DOHH2 (cell line): ENCODE measurements at regions not wholly inside any gene's neighbourhood (a gene's known extent, or its start where the extent isn't known, plus 50 kb on each side); places are given as distances from the start of the nearest gene placed in this dataset.

ENCODE experiments used
- H3F3A ChIP-seq: fragments of 200-600 bp; sonication (generic), shearing (Covaris generic); 2 replicates; pipeline ENCODE4 v1.6.0; 2016; ENCODE audit warnings: antibody characterized with exemption, mild to moderate bottlenecking; ENCODE audit not compliant: control insufficient read depth, insufficient read depth
- H3K27ac ChIP-seq: fragments of 200-600 bp; sonication (generic); 2 replicates; pipeline ENCODE4 v1.5.1; 2014; ENCODE audit warnings: low read depth, mild to moderate bottlenecking, low read length, moderate library complexity
- H3K27me3 ChIP-seq: fragments of 200-600 bp; sonication (generic); 2 replicates; pipeline ENCODE4 v1.6.1; 2014; ENCODE audit warnings: mild to moderate bottlenecking, low read length, mixed read lengths; ENCODE audit not compliant: control insufficient read depth
- H3K36me3 ChIP-seq: fragments of 200-600 bp; sonication (generic); 2 replicates; pipeline ENCODE4 v1.6.1; 2014; ENCODE audit warnings: mild to moderate bottlenecking, low read length, moderate library complexity, mixed read lengths; ENCODE audit not compliant: control insufficient read depth
- H3K4me1 ChIP-seq: fragments of 200-600 bp; sonication (generic); 2 replicates; pipeline ENCODE4 v1.6.1; 2014; ENCODE audit warnings: mild to moderate bottlenecking, low read length, mixed read lengths; ENCODE audit not compliant: control insufficient read depth
- H3K4me2 ChIP-seq: fragments of 200-600 bp; sonication (generic); 2 replicates; pipeline ENCODE4 v1.6.0; 2014; ENCODE audit warnings: mild to moderate bottlenecking, low read length, moderate library complexity
- H3K4me3 ChIP-seq: fragments of 200-600 bp; sonication (generic); 2 replicates; pipeline ENCODE4 v1.5.1; 2014; ENCODE audit warnings: mild to moderate bottlenecking, low read length, mixed read lengths
- H3K79me2 ChIP-seq: fragments of 200-600 bp; sonication (generic); 2 replicates; pipeline ENCODE4 v1.6.1; 2014; ENCODE audit warnings: mild to moderate bottlenecking, low read length, mixed read lengths; ENCODE audit not compliant: control insufficient read depth
- H3K9me2 ChIP-seq: fragments of 200-600 bp; sonication (generic); replicated peaks from 2 replicates; pipeline ENCODE4 v1.6.1; 2014; ENCODE audit warnings: mild to moderate bottlenecking, low read length, mixed read lengths; ENCODE audit not compliant: control insufficient read depth
- H3K9me3 ChIP-seq: fragments of 200-600 bp; sonication (generic); 2 replicates; pipeline ENCODE4 v1.6.1; 2014; ENCODE audit warnings: antibody characterized with exemption, low read length, mixed read lengths; ENCODE audit not compliant: control insufficient read depth, insufficient read depth
- H4K20me1 ChIP-seq: fragments of 200-600 bp; sonication (generic); 2 replicates; pipeline ENCODE4 v1.6.0; 2014; ENCODE audit warnings: low read depth, mild to moderate bottlenecking, antibody characterized with exemption, low read length, moderate library complexity; ENCODE audit not compliant: control insufficient read depth, insufficient read depth
- EZH2phosphoT487 ChIP-seq: fragments of 200-600 bp; sonication (generic); IDR thresholded peaks from 2 replicates; pipeline ENCODE4 v1.6.1; 2017; ENCODE audit warnings: borderline replicate concordance, mild to moderate bottlenecking, antibody characterized with exemption, low read length, moderate library complexity, mixed read lengths
- TF ChIP-seq, protein P1 (sequence below): fragments of 200-600 bp; sonication (generic); IDR thresholded peaks from one replicate; pipeline ENCODE4 v1.5.1; 2014; ENCODE audit warnings: antibody characterized with exemption, mild to moderate bottlenecking, low read depth, low read length; ENCODE audit not compliant: poor library complexity, severe bottlenecking

DNA sequence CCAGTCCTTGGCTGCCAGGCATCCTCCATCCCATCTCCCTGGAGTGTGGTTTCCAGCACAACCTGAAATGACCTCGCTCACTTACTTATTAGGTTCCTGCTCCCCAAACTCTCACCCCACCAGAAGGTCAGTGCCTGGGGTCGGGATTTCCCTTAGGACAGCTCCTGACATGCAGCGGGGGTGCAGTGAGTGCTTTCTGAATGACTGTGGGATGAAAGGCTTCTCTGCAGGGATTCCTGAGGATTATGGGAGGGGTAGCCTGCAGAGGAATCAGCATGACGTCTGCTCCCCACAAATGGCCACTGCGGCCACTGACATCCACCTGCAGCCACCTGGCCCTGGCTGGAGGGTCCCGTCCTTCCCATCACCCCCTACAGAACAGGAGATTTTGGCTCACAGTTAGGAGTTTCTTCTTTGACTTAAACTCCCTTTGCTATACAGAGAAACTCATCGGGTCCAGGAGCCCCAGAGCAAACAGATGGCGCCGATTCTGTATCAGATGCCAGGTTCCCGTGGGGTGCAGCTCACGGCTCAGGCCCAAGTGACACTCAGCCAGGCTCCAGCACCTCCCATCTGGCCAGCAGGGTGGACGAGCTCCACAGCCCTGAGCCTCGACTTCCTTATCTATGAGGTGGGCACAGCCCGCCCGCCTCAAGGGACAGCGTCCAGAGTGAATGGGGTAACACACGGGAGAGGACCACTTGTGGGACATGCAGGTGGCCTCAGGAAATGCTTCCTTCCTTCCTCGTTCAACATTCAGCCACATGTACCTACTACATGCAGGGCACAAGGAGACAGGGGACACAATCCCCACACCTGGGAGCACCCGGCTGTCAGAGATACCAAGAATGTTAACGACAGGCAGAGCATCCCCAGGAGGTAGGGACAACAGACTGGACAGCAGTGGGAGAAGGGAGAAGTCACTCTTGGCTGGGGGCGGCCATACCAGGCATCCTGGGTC, 69.8 kb downstream of the RMI2 start:
- H3K9me2 ChIP-seq, result no peaks in the 10 kb centered on the region
- H3K4me3 ChIP-seq, result no peak overlapping the region
- no peaks in the 10 kb centered on the region for H3K9me3 ChIP-seq
- H3K27ac ChIP-seq, result no peak overlapping the region
- no peaks in the 10 kb centered on the region for H3K36me3 ChIP-seq
- H3K4me1 ChIP-seq, result no peaks in the 10 kb centered on the region
- H3K4me2 ChIP-seq, result no peak overlapping the region
- H3K79me2 ChIP-seq, result no peaks in the 10 kb centered on the region
- no peaks in the 10 kb centered on the region for H3K27me3 ChIP-seq
- H4K20me1 ChIP-seq, result peaks cover 4% of the 10 kb centered on the region; the same call in 1 of the 2 replicates
- no peaks in the 10 kb centered on the region for H3F3A ChIP-seq
- TF ChIP-seq, protein P1, sequence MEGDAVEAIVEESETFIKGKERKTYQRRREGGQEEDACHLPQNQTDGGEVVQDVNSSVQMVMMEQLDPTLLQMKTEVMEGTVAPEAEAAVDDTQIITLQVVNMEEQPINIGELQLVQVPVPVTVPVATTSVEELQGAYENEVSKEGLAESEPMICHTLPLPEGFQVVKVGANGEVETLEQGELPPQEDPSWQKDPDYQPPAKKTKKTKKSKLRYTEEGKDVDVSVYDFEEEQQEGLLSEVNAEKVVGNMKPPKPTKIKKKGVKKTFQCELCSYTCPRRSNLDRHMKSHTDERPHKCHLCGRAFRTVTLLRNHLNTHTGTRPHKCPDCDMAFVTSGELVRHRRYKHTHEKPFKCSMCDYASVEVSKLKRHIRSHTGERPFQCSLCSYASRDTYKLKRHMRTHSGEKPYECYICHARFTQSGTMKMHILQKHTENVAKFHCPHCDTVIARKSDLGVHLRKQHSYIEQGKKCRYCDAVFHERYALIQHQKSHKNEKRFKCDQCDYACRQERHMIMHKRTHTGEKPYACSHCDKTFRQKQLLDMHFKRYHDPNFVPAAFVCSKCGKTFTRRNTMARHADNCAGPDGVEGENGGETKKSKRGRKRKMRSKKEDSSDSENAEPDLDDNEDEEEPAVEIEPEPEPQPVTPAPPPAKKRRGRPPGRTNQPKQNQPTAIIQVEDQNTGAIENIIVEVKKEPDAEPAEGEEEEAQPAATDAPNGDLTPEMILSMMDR, result no peak
- TF ChIP-seq EZH2phosphoT487, result no peak

DNA sequence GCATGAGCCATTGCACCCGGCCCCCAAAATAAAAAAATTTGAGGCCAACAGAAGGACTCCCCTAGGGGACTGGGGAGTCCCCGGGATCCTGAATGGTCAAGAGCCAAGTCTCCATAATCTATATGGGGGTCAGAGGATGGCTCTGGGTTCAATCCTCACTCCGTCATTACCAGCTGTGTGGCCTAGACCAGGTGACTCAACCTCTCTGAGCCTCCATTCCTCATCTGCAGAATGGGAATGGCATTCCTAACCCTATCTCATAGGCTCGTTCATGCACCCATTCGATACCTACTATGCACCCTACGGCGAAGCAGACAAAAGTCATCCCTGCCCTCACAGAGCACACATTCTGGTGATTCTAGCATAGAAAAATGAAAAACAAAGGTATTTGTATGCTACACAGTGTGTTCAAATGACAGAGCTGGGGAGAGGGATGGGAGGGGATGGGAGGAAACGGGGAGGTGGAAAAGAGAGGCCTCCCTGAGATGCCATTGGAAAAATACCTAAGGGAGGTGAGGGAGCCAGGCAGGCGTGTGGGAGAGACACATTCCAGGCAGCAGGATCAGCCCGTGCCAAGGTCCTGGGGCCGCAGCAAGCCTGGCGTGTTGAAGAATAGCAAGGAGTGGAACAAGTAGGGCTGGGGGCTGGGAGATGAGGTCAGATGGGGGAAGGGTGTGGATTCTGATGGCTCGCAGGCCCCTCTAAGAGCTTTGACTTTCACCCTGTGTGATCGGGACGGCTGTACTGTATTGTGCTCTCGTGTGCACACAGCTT, 71.2 kb downstream of the RMI2 start:
- no peaks in the 10 kb centered on the region for H3K9me2 ChIP-seq
- H3K9me3 ChIP-seq, result no peaks in the 10 kb centered on the region
- no peak overlapping the region for H3K27ac ChIP-seq
- H3K27me3 ChIP-seq, result no peaks in the 10 kb centered on the region
- no peaks in the 10 kb centered on the region for H3F3A ChIP-seq
- no peaks in the 10 kb centered on the region for H3K36me3 ChIP-seq
- no peak overlapping the region for H3K4me2 ChIP-seq
- no peaks in the 10 kb centered on the region for H3K4me1 ChIP-seq
- H3K4me3 ChIP-seq, result no peak overlapping the region
- peaks cover 4% of the 10 kb centered on the region; the same call in 1 of the 2 replicates for H4K20me1 ChIP-seq
- no peak for TF ChIP-seq EZH2phosphoT487
- TF ChIP-seq, protein P1, result no peak
- no peaks in the 10 kb centered on the region for H3K79me2 ChIP-seq

DNA sequence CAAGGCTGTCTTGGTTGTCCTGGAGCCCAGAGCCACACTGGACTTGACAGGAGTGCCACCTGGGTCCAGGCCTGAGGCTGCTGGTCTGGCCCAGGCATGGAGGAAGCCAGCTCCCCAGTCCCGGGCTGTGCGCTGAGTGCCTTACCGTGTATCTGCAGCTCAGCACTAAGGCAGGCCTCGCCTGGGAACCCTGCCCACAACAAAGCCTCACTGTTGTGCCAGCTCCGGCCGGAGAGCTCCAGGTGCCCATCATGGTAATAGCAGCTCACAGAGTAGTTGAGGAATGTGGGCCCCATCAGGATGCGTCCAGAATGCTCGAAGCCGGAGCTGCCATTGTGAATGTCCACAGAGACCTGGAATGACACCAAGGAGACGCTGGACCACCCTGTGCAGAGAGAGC, 72.2 kb downstream of the RMI2 start:
- Histone ChIP-seq H3K27me3 (no peaks in the 10 kb centered on the region), H3K9me2 (no peaks in the 10 kb centered on the region), H3K4me3 (no peak overlapping the region), H3F3A (no peaks in the 10 kb centered on the region), H3K4me1 (no peaks in the 10 kb centered on the region), H3K36me3 (no peaks in the 10 kb centered on the region), H3K9me3 (no peaks in the 10 kb centered on the region), H4K20me1 (peaks cover 4% of the 10 kb centered on the region; the same call in 1 of the 2 replicates), H3K27ac (no peak overlapping the region), H3K79me2 (no peaks in the 10 kb centered on the region), H3K4me2 (no peak overlapping the region)
- TF ChIP-seq, protein P1, result no peak
- no peak for TF ChIP-seq EZH2phosphoT487
